ENCODE measurements at regions not wholly inside any gene's neighbourhood (a gene's known extent, or its start where the extent isn't known, plus 50 kb on each side); places are given as distances from the start of the nearest gene placed in this dataset.

DNA sequence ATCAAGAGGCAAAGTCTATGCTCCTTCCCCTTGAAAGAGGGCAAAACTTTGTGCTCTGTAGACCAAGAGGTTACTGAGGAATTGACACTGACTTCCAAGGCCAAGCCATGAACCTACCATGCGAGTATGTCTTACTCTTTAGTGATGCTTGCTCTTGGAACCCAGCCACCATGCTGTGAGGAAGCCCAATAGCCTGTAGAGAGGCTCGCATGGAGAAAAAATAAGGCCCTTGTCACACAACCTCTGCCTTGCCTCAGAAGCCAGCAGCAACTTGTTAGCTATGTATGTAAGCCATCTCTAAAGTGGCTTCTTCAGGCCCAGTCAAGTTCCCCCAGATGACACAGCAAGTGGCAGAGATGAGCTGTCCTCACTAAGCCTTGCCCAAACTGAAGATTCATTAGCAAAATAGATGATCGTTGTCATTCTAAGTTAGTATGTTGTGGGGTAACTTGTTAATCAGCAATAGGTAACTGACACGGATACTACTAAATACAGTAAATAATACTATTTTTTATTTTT is 66.1 kb upstream of the RGPD5 start:
- TF ChIP-seq FOXK2 (IDR thresholded peaks at IDR 0.05) (no peak), CTBP1 (IDR thresholded peaks at IDR 0.05; ENCODE audit: borderline replicate concordance) (no peak), ELF4 (IDR thresholded peaks at IDR 0.05) (no peak), BHLHE40 (IDR thresholded peaks at IDR 0.05; ENCODE audit: borderline replicate concordance) (no peak), HDGF (IDR thresholded peaks at IDR 0.05; ENCODE audit: borderline replicate concordance) (no peak), SUZ12 (IDR thresholded peaks at IDR 0.05) (no peak), NFRKB (IDR thresholded peaks at IDR 0.05) (no peak), FOXM1 (IDR thresholded peaks at IDR 0.05; ENCODE audit: borderline replicate concordance) (no peak), ARNT (IDR thresholded peaks at IDR 0.05) (no peak), PKNOX1 (IDR thresholded peaks at IDR 0.05) (no peak), L3MBTL2 (conservative IDR thresholded peaks at IDR 0.05) (no peak), TARDBP (IDR thresholded peaks at IDR 0.05) (no peak), SP1 (IDR thresholded peaks at IDR 0.05) (no peak)
